Upper lobe of left lung (tissue), 6 donors: ENCODE measurements at regions not wholly inside any gene's neighbourhood (a gene's known extent, or its start where the extent isn't known, plus 50 kb on each side); places are given as distances from the start of the nearest gene placed in this dataset.

Source experiments
- ATAC-seq, 2 donors: fragments of 200-7000 bp; cut with Tn5 transposase; one replicate each; pipeline ENCODE4 v1.9.1; 2022; ENCODE audit warnings: mild to moderate bottlenecking in 2 of 2, moderate library complexity in 2 of 2; ENCODE audit not compliant: low FRiP score in 2 of 2
- DNase-seq, 2 donors: peaks; one replicate each; pipeline ENCODE4 v3.0.0-alpha.2; 2019 to 2020
- H3K27ac ChIP-seq, 4 donors: fragments of 200-600 bp; sonication (generic); one replicate each; pipeline ENCODE4 v1.5.1; 2016 to 2019
- H3K27me3 ChIP-seq, 4 donors: fragments of 200-600 bp; sonication (generic); one replicate each; pipeline ENCODE4 v1.5.1; 2017 to 2019
- H3K36me3 ChIP-seq, 4 donors: fragments of 200-600 bp; sonication (generic); one replicate each; pipeline ENCODE4 v1.5.1; 2016 to 2019
- H3K4me1 ChIP-seq, 4 donors: fragments of 200-600 bp; sonication (generic); one replicate each; pipeline ENCODE4 v1.5.1; 2018 to 2019
- H3K4me3 ChIP-seq, 4 donors: fragments of 200-600 bp; sonication (generic); one replicate each; pipeline ENCODE4 v1.5.1; 2017 to 2019; ENCODE audit warnings: mild to moderate bottlenecking in 2 of 4, moderate library complexity in 1 of 4
- H3K9me3 ChIP-seq, 4 donors: fragments of 200-600 bp; sonication (generic); one replicate each; pipeline ENCODE4 v1.5.1; 2018 to 2019
- CTCF ChIP-seq, 6 experiments: fragments of 450-650 bp in 4 of 6; fragments of 200-600 bp in 2 of 6; sonication (generic) in 2 of 6; IDR thresholded peaks; one replicate each; pipeline ENCODE4 v1.5.1; 2016 to 2019; ENCODE audit warnings: antibody characterized with exemption in 6 of 6
- EP300 ChIP-seq, 4 donors: sonication (generic); formaldehyde crosslinking; IDR thresholded peaks; one replicate each; pipeline ENCODE4 v1.5.1; 2017; ENCODE audit warnings: antibody characterized with exemption in 4 of 4, control low read depth in 2 of 4
- POLR2A ChIP-seq, 4 donors: fragments of 450-650 bp; IDR thresholded peaks; one replicate each; pipeline ENCODE4 v1.5.1; 2016 to 2017; ENCODE audit warnings: antibody characterized with exemption in 4 of 4, mild to moderate bottlenecking in 2 of 4
- POLR2AphosphoS5 ChIP-seq, 2 donors: sonication (generic); formaldehyde crosslinking; IDR thresholded peaks; one replicate each; pipeline ENCODE4 v1.5.1; 2017; ENCODE audit warnings: antibody characterized with exemption in 2 of 2
- WGBS, 2 donors: methylation state at CpG; one replicate each; pipeline ENCODE4 v1.1.5; 2017 to 2018; 5-methylcytosine and 5-hydroxymethylcytosine counted together
- donor health status: DM: no; HTN: no; CAD: no; lungs with moderate emphysema.
- donor health status: DM: no; HTN: yes; CAD: no; lungs with severe emphysema.

- DNase-seq (no peak), ATAC-seq (no peak)
- 87 to 98% methylated on average over 2 of the region's 2 CpGs for WGBS, 2 donors
- Histone ChIP-seq H3K9me3 (no peaks in the 10 kb centered on the region), H3K27ac (no peak overlapping the region), H3K4me3 (no peak overlapping the region), H3K4me1 (no peaks in the 10 kb centered on the region), H3K36me3 (no peaks in the 10 kb centered on the region), H3K27me3 (no peaks in the 10 kb centered on the region)
- TF ChIP-seq POLR2A (IDR thresholded peaks at IDR 0.05) (no peak), POLR2AphosphoS5 (IDR thresholded peaks at IDR 0.05) (no peak), EP300 (IDR thresholded peaks at IDR 0.05) (no peak), CTCF (IDR thresholded peaks at IDR 0.05) (no peak)
These were observed 163.0 kb upstream of the KRR1 start for GRCh38 chr12:75674393-75674792.

GRCh38 chr12:75672200-75672599 lies 160.8 kb upstream of the KRR1 start:
- no peak for DNase-seq
- no peak for TF ChIP-seq POLR2AphosphoS5 (IDR thresholded peaks at IDR 0.05)
- TF ChIP-seq CTCF (IDR thresholded peaks at IDR 0.05), result no peak
- no peak for TF ChIP-seq EP300 (IDR thresholded peaks at IDR 0.05)
- TF ChIP-seq POLR2A (IDR thresholded peaks at IDR 0.05), result no peak
- no peaks in the 10 kb centered on the region for H3K9me3 ChIP-seq
- no peaks in the 10 kb centered on the region for H3K4me1 ChIP-seq
- no peak overlapping the region for H3K27ac ChIP-seq
- no peak for ATAC-seq
- H3K27me3 ChIP-seq, result no peaks in the 10 kb centered on the region
- H3K36me3 ChIP-seq, result no peaks in the 10 kb centered on the region
- no peak overlapping the region for H3K4me3 ChIP-seq

- H3K9me3 ChIP-seq, result no peaks in the 10 kb centered on the region
- DNase-seq (no peak), ATAC-seq (no peak)
- H3K36me3 ChIP-seq, result no peaks in the 10 kb centered on the region
- no peaks in the 10 kb centered on the region for H3K27me3 ChIP-seq
- no peaks in the 10 kb centered on the region for H3K4me1 ChIP-seq
- WGBS, 2 donors, result 75 to 77% methylated on average over 5 of the region's 5 CpGs
- TF ChIP-seq POLR2A (IDR thresholded peaks at IDR 0.05) (no peak), CTCF (IDR thresholded peaks at IDR 0.05) (no peak), EP300 (IDR thresholded peaks at IDR 0.05) (no peak), POLR2AphosphoS5 (IDR thresholded peaks at IDR 0.05) (no peak)
- no peak overlapping the region for H3K27ac ChIP-seq
- H3K4me3 ChIP-seq, result no peak overlapping the region
These were observed 158.8 kb upstream of the KRR1 start for GRCh38 chr12:75670216-75670615.

GRCh38 chr12:75666939-75667334 lies 155.5 kb upstream of the KRR1 start:
- no peak overlapping the region for H3K27ac ChIP-seq
- H3K4me1 ChIP-seq, result no peaks in the 10 kb centered on the region
- H3K4me3 ChIP-seq, result no peak overlapping the region
- H3K27me3 ChIP-seq, result no peaks in the 10 kb centered on the region
- DNase-seq (no peak), ATAC-seq (no peak)
- no peak for TF ChIP-seq CTCF (IDR thresholded peaks at IDR 0.05)
- no peak for TF ChIP-seq EP300 (IDR thresholded peaks at IDR 0.05)
- no peak for TF ChIP-seq POLR2AphosphoS5 (IDR thresholded peaks at IDR 0.05)
- no peak for TF ChIP-seq POLR2A (IDR thresholded peaks at IDR 0.05)
- H3K36me3 ChIP-seq, result no peaks in the 10 kb centered on the region
- no peaks in the 10 kb centered on the region for H3K9me3 ChIP-seq
- whole genome bisulfite sequencing, 2 donors, result 71 to 72% methylated on average over 2 of the region's 2 CpGs

GRCh38 chr12:75666126-75666938 lies 154.9 kb upstream of the KRR1 start:
- 79 to 87% methylated on average over 5 of the region's 5 CpGs for WGBS, 2 donors
- H3K4me1 ChIP-seq, result no peaks in the 10 kb centered on the region
- H3K4me3 ChIP-seq, result no peak overlapping the region
- no peaks in the 10 kb centered on the region for H3K9me3 ChIP-seq
- H3K27ac ChIP-seq, result no peak overlapping the region
- DNase-seq (no peak), ATAC-seq (no peak)
- H3K36me3 ChIP-seq, result no peaks in the 10 kb centered on the region
- TF ChIP-seq EP300 (IDR thresholded peaks at IDR 0.05) (no peak), POLR2AphosphoS5 (IDR thresholded peaks at IDR 0.05) (no peak), CTCF (IDR thresholded peaks at IDR 0.05) (no peak), POLR2A (IDR thresholded peaks at IDR 0.05) (no peak)
- H3K27me3 ChIP-seq, result no peaks in the 10 kb centered on the region
